Fibroblast of skin of back (primary cell): ENCODE measurements at regions not wholly inside any gene's neighbourhood (a gene's known extent, or its start where the extent isn't known, plus 50 kb on each side); places are given as distances from the start of the nearest gene placed in this dataset.
"Not testable (repeated sequence)": the region's sequence is repeated elsewhere in the genome, so short reads cannot be mapped to it uniquely, and the experiment has no call there.

ENCODE experiments used
- DNase-seq: peaks from one replicate; pipeline ENCODE4 v3.0.0-alpha.2; 2013

DNA sequence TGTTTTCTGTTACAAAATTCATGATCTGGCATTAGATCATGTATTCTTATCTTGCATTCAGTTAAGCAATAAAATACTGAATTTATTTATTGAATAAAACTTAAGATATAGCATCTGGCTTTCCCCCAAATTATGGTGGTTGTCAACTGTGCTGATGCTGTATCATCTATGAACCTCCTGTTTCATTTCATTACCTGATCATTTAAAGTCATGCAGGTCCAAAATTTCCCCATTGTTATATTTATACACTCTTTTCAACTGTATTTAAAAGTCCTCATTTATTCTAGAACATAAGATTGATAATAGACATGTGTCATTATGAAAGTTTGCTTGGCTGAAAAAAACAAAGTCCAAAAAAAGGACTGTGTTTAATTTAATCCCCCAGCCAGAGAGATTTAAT, 627.4 kb upstream of the ADGRB3 start:
- no peak for DNase-seq

DNA sequence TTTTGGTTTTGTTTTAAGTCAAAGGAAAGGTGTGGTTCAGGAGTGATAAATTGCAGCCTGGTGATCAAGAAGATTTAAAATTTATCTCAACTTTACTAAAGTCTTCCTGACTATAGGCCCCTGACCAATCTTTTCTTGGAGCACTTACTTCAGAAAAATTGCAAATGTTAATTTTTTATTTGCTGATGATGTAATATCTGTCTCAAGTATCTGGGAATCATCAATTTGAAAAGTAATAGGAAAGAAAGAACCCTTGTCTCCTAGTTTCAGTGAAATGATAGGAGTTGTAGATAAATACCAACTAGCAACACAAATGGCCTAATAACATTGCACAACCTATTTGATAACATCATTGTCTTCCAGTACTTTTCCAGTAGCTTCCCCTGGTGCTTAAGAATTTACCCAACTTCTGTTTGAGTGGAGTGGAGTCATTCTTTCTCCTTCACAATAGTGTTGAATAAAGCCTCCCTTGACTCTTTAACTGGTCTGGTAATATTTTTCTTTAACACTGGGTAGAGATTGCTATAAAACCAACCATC, 648.3 kb upstream of the ADGRB3 start:
- DNase-seq = no peak

GRCh38 chr6:67976486-67976885, 658.6 kb upstream of the ADGRB3 start:
- no peak for DNase-seq

- no peak for DNase-seq
Observed at GRCh38 chr6:67974931-67975330, 660.2 kb upstream of the ADGRB3 start.

- DNase-seq = no peak
Observed at GRCh38 chr6:67971812-67972211, 663.3 kb upstream of the ADGRB3 start.

DNA sequence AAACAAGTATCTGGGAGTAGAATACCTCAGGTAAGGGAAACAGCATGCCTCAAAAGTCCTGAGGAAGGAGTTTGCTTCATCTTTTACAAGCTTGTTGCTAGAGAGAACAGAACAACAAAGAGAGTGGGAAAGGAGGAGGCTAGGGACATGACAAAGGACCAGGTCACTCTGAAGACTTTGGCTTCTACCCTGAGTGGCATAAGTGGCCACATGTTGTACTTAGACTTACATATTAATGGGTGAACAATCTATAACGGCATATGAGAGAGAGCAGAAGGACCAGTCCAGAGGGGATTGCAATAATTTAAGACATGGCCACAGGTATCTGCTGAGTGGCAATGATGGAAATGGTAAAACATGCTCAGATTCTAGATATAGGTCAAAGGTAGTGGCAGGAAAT, 668.3 kb upstream of the ADGRB3 start:
- no peak for DNase-seq

DNA sequence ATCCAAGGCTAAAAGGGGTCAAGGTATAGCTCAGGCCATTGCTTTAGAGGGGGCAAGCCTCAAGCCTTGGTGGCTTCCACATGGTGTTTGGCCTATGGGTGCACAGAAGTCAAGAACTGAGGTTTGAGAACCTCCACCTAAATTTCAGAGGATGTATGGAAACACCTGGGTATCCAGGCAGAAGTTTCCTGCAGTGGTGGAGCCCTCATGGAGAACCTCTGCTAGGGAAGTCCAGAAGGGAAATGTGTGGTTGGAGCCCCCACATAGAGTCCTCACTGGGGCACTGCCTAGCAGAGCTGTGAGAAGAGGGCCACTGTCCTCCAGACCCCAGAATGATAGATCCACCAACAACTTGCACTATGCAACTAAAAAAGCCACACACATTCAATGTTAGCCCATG, 678.7 kb upstream of the ADGRB3 start:
- DNase-seq = no peak

- no peak for DNase-seq
Observed at GRCh38 chr6:67952948-67953347, 682.1 kb upstream of the ADGRB3 start.

DNA sequence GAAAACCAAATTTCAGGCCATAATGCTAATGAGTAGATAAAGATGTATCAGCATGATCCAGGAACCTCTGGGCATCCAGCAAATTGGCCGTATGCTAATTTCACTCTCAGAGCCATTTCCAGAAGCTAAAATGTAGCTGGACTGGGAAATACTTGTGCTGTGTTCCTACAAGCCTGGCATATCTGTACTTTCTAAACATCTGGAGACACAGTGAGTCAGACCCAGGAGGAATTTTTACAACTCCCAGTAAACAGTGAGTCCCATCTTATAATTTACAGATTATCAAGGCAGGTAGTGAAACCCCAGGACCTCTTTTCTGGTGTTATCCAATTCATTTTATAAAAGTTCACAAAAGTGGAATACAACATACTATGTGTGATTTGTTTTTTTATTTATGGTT, 683.0 kb upstream of the ADGRB3 start:
- no peak for DNase-seq

DNA sequence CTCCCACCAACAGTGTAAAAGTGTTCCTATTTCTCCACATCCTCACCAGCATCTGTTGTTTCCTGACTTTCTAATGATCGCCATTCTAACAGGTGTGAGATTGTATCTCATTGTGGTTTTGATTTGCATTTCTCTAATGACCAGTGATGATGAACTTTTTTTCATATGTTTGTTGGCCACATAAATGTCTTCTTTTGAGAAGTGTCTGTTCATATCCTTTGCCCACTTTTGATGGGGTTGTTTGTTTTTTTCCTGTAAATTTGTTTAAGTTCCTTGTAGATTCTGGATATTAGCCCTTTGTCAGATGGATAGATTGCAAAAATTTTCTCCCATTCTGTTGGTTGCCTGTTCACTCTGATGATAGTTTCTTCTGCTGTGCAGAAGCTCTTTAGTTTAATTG, 687.3 kb upstream of the ADGRB3 start:
- DNase-seq = not testable (repeated sequence)

DNA sequence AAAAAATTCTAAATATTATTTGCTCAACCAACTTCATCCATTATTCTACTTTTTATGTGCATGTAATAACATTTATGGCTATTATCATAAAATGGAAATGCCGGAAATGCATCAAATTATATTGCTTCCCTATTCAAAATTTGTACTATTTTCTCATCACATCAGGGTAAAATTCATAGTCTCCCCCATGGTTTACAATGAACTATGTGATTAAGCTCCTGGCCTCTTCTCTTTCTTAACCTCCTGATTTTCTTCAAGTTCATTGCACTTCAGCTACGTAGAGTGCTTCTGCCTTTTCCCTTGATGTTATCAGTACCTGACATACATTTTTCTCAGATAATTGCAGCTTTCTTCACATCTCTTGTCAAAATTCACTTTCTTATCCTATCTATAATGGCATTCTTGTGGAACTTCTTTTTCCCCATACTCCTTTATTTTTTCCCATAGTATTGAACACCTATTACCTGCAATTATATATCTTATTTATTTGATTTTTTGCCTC, 699.1 kb upstream of the ADGRB3 start:
- DNase-seq = no peak

DNA sequence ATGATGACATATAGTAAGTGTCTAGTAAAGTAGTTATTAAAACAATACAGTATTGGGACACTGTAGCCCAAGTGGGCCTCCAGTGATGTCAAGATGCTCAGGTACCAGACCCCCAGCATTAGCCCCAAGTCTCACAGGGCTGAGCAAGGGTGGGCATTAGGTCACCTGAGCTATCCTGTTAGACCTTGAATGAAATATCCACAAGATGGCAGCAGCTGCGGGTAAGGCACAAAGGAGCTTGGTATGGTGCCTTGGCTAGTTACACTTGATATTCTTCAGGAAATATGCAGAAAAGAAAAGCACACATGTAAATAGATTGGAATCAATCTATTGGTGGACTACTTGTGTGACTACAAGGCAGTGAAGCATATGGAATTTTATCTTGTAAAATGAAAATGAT, 701.8 kb upstream of the ADGRB3 start:
- DNase-seq = no peak

- DNase-seq = not testable (repeated sequence)
Observed at GRCh38 chr6:67922588-67922987, 712.5 kb upstream of the ADGRB3 start.

- DNase-seq = not testable (repeated sequence)
Observed at GRCh38 chr6:67920040-67920439, 715.0 kb upstream of the ADGRB3 start.

- no peak for DNase-seq
Observed at GRCh38 chr6:67916399-67916798, 718.7 kb upstream of the ADGRB3 start.

- DNase-seq = peak; percentile 18
Observed at GRCh38 chr6:67914419-67914818, 720.7 kb upstream of the ADGRB3 start.

DNA sequence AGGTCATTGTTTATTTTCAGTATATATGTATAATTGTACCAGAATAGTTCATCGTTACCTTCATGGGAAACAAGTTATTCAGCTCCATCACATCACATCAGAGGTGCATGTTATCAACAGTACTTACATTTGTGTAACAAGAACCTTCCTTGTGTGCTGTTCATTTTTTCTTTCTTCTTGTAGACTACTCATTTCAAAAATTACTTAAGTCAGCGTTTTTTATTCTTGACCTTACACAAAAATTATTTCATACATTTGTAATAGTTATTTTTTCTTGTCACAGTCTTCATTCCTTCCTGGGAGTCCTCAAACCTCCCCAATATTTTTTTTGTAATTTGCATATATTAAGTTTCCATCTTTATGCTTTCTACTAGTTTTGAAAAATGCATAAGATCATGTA, 725.7 kb upstream of the ADGRB3 start:
- no peak for DNase-seq

DNA sequence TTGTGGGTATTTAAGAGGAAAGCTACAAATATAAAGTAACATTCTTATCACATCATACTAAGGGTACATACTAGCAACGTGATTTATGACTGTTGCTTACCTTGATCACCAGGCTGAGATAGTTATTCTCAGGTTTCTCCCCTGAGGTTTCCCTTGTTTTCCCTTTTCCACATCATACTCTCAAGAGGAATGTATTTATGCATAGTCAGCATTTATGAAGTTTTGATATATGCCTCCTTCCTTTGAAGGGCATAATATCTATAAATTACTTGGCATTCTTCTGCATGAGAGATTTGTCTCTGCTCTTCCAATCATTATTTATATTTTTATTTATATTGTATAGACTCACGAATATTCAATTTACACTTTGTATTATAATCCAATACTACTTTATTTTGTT, 726.7 kb upstream of the ADGRB3 start:
- no peak for DNase-seq

GRCh38 chr6:67904735-67905134, 730.3 kb upstream of the ADGRB3 start:
- DNase-seq = not testable (repeated sequence)

- DNase-seq = no peak
Observed at GRCh38 chr6:67898875-67899274, 736.2 kb upstream of the ADGRB3 start.

GRCh38 chr6:67897998-67898607, 737.0 kb upstream of the ADGRB3 start:
- no peak for DNase-seq

DNA sequence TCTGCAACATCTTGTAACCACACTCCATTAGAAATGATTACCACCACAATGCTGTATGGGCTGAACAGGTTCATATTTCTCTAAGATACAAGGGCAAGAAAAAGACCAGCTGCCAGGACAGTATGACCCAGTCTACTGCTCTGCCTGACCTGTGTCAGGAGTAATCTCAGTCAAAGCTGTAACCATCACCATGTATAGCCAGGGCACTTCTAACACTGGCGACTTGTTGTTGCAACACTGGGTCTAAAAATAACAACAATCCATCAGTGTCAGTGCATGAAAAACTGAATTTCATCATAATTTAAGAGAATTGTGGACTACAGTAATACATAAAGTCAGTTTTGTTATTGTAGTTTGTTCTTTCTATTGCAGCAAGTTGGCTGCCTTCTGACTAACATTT, 738.6 kb upstream of the ADGRB3 start:
- DNase-seq = no peak

GRCh38 chr6:67889682-67889995, 745.4 kb upstream of the ADGRB3 start:
- no peak for DNase-seq

- DNase-seq = no peak
Observed at GRCh38 chr6:67888886-67889681, 746.0 kb upstream of the ADGRB3 start.
